ENCODE measurements at regions not wholly inside any gene's neighbourhood (a gene's known extent, or its start where the extent isn't known, plus 50 kb on each side); places are given as distances from the start of the nearest gene placed in this dataset.

DNA sequence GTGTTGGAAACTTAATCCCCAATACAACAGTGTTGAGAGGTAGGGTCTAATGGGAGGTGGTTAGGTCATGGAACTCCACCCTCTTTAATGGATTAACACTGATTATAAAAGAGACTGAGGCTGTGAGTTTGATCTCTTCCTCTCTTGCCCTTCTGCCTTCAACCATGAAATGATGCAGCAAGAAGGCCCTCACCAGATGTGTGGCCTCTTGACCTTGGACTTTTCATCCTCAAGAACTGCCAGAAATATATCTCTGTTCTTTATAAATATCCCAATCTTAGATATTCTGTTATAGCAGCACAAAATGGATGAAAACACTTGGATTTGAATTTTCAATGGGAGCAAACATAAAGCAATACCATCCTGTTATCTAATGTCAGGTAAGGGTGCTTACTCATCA, 67.6 kb downstream of the NMUR2 start:
- no peak for DNase-seq (ENCODE audit: low read depth)

DNA sequence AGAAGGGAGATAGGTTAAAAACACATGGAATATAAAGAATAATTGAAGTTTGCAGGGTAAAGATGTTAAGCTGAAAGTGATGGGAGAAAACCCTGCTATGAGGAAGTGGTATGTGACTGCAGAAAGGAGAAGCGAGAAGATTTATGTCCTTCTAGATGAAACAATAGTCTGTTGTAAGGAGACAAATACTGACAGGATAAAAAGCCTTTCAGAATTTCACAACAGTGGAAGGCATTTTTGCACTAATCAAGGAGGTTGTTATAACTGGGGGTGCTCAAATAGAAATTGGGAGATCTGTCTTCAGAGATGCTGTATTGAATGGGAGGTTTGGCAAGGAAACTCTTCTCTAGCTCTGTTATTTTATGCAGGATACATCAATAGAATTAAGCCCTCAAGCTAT, 69.6 kb downstream of the NMUR2 start:
- no peak for DNase-seq (ENCODE audit: low read depth)

DNA sequence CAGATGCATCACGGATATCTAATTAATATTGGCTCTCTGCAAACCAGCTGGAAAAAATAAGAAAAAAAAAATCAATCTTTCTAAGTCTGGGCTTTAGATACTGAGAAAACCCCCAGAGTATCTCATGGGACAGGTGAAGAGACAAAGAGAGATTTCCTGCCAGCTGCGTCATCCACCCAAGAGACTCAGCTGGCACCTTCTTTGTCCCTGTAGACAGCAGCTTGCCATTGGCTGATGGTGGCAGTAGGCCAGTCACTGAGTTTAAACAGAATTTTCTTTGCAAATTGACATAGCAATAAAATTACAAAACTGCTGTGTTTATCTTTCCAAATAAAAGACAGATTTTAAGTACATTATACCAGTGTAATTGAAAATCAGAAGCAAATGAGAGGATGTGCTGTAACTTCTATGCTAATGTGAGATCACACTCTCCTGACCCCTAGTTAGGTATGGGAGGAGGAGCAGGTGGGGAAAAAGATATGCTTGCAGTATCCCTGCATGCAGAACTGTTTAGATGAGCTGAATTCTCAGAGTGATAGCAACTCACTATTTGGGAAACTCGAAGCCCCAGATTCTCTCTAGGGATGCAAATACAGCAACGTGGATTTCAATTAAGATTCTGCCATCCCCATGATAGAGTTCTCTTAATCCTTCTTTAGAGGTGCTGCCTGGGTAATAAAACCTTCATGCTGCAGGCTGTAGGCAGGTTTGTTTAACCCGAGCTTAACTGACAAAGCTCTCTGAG, 72.2 kb downstream of the NMUR2 start:
- DNase-seq (ENCODE audit: low read depth) = no peak

DNA sequence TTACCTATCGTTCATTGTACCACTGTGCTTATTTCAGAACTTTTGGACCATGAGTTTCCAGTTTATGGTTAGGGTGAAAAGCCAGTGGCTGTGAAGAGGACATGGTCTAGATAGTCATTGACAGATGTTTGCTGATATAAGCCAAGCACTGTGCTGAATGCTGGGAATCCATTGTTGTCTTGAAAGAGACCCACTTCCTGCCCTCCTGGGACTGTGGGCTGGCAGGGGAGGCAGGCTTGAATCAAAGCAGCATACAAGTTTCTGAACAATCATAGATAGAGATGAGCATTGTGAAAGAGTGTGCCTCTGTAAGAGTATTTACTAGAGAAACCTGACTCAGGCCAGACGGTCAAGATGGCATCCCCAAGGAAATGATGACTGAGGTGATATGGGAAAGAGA, 73.4 kb downstream of the NMUR2 start:
- DNase-seq (ENCODE audit: low read depth) = no peak

DNA sequence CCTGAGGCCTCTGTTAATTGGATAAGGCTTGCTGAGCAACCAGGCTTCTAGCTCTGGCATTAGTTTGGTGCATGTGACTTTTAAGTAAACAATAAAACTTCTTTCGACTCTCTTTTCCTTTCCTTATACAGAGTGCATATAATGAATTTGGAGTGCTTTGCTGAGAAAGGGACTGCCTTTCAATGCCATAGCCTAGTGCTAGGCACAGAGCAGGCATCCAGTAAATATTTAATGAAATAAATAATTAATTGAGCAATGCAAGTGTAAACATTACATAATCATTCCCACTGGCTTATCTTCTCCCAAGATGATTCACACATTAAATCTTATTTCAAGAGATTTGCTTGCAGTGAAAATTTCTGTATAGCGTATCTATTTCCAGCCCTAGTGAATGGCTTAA, 74.1 kb downstream of the NMUR2 start:
- no peak for DNase-seq (ENCODE audit: low read depth)

DNA sequence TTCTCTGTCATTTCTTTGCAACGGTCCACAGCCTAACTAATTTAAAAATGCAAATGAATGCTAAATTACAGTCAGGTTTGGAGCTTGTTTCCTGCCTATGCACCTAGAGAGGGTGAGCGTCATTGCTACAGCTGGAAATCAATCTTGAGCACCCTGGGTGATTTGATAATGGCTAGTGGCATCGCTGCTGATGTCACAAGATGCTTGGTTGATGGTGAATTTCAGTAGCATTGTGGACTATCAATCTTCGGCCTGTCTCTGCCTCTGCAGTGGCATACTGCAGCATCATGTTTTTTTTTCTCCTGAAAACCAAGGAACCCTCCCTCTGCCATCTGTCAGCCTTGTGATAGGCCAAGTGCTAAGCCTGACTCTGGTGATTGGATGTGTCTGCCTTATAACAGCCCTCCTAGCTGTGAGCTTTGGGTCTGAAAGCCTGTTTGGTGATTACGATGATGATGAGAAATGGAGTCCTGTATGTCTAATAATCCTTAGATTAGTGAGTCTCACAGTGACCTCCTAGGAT, 75.3 kb downstream of the NMUR2 start:
- no peak for DNase-seq (ENCODE audit: low read depth)

DNA sequence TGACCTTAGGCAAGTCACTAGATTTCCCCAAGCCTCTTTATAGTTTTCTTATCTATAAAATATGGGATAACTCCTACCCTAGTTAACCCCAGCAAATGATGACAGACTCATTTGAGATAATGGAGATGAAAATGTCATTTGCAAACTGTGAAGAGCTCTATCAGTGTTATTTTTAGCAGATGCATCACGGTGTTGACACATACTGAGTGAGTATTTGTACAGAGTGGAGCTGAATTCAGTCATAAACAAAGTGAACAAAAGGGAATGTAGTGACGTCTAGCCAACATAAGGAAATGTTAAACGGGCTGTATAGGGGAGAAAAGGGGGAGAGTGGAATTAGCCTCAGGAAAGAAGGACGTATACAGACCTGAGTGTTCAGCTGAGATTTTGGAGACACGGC, 75.9 kb downstream of the NMUR2 start:
- no peak for DNase-seq (ENCODE audit: low read depth)

DNA sequence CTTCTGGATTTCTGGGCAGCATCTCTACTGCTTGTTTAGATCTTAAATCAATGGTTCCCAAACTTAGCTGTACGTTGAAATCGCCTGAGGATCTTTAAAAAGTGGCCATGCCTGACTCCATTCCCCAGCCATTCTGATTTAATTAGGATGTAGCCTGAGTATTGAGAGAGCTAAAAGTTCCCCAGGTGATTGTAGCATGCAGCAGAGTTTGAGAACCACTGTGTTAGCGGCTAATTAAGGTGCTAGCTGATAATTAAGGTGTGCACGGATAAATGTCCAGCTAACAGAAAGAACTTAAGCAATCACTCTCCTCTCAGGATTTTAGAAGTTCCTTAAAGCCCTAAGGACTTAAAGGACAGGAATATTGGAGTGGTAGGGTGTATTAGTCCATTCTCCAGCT, 89.1 kb downstream of the NMUR2 start:
- no peak for DNase-seq (ENCODE audit: low read depth)

DNA sequence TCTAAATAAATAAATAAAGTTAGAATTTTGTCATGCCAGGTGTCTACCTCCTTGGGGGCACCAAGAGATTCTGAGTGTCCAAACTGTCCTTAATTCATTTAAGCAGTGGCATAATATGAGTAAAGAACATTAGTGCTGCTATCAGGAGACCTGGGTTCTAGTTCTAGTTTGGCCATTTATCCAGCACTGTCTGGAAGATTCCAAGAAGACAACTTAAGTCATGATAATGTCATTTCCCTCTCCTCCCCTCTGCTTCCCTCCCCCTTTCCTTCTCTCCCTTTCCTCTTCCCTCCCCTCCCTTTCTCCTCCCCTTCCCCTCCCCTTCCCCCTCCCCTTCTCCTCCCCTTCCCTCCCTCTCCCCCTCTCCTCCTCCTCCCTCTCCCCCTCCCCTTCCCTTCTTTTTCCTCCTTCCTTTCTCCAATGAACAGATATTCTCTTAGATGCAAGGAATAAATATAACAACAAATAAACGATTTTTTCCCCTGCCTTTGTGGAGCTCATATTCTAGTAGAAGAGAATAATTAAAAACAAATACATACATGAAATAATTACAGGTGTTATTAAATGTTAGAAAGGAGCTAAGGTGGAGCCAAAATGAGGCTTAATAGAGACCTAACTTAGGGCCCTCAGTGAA, 90.8 kb downstream of the NMUR2 start:
- no peak for DNase-seq (ENCODE audit: low read depth)

DNA sequence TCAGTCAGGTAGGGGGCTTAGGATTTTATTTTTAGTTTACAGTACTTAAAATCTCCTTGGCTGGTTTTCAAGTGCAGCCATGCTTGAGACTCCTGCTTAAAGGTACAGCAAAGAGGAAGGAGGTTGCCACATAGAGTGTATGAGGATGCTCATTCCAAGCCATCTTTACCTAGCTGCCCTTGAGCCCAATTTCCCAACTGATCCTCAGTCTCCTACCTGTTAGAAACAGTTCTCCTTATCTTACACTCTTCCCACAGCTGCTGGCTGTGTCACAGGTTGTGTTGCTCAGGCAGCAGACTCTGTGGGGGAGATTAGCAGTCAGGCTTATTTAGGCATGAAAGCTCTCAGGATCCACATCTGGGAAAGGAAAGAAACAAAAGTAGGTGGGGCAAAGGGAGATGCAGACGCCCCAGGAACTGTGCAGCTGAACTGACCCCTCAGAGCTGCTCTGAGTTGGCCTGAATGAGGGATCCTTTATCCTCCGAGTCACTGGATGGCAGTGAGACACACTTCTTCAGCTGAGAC, 95.1 kb downstream of the NMUR2 start:
- DNase-seq (ENCODE audit: low read depth) = no peak

DNA sequence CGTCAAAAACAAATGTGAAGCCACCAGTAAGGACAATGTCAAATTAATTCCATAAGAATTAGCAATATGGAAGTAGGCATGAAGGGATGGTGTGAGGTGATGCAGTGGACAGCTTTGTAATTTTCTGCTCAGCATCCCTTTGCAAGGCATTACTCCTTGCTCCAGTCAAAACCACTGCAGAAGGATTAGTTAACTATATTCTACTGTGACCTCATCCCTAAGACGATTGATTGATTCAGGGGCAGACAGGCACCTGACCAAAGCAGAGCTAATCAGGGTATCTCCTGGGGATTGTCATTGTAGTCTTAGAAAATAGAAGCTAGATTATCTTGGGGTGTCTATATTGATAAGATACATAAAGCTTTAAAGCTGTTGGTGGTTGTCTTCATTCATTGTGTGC, 98.7 kb downstream of the NMUR2 start:
- no peak for DNase-seq (ENCODE audit: low read depth)

DNA sequence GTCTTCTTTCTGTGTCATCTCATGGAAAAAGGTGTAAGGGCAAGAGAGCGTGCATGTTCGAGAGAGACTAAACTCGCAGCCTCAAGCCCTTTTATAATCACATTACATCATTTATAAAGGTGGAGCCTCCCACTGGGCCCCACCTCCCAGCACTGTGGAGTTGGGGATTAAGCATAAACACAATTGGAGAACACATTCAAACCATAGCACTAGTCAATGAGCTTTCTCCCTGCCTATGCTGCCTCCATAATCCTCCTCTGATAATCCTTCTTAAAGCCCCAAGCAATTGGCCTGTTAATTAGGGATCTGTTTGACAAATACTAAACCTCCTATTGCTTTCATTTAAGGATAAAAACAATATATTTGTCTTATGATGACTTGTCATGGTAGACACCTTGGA, 99.6 kb downstream of the NMUR2 start:
- DNase-seq (ENCODE audit: low read depth) = no peak

DNA sequence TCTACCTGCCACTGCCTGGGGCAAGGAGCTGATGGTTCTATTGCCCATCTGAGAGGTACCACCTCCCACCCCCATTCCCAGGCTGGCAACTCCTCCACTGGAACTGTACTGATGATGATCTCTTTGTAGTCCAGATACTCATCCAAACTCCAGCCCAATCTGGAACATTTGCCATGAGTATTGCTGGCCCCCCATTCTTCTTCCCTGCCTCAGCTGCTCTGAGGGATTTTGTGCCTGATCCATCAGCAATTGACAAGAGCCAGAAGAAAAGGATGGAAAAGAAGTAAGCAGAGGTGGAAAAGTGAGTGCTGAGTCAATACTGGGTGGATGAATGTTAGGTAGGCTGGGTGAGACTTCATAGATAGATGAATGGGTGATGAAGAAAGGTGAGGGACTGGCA, 101.2 kb downstream of the NMUR2 start:
- no peak for DNase-seq (ENCODE audit: low read depth)

DNA sequence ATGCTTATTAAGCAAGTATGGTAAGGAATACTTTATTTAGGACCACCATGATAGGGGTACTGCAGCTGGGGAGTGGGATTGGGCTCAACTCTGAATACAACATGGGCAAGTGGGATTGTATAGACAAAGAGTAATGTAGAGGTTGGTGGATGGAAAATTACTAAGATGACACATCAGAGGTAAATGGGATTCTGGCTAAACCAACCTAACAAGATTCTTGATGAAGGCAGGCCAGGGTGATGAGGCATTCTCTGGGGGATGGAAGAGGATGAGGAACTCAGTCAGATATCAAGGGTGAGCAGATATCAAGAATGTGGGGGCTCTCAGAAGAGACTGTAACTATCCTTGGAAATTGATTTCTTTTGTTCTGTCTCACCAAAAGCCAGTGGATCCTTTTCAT, 107.2 kb downstream of the NMUR2 start:
- DNase-seq (ENCODE audit: low read depth) = no peak

DNA sequence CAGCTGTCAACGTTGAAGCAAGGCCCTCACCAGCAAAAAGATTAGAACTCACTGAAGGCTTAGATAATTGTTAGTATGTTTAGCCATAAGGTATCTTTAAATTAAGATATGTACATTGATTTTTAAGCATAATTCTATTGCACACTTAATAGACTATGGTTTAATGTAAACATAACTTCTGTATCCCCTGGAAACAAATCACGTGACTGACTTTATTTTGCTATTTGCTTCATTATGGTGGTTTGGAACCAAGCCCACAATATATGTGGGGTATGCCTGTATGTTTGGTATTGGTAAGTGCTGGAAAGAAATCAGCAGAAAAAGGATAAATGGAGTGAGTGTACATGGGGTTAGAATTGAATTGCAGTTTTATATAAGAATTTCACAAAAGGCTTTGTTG, 111.9 kb downstream of the NMUR2 start:
- DNase-seq (ENCODE audit: low read depth) = no peak

DNA sequence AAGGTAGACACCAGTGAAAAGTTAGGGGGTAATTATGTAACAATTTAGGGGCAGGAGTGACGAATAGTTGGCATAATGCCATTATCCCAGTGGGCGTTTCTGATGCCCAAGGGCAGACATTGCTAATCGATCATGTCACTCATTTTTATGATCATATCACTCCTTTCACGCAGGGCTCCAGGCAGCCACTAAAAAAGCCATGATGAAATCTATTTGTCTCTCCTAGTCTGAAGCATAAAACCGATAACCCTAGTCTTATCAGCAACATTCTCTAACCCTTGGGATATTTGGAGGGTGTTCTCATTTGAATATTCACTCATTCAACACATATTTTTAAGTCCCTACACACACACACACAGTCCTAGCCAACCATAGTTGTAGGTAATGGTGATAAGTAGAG, 114.9 kb downstream of the NMUR2 start:
- DNase-seq (ENCODE audit: low read depth) = no peak

DNA sequence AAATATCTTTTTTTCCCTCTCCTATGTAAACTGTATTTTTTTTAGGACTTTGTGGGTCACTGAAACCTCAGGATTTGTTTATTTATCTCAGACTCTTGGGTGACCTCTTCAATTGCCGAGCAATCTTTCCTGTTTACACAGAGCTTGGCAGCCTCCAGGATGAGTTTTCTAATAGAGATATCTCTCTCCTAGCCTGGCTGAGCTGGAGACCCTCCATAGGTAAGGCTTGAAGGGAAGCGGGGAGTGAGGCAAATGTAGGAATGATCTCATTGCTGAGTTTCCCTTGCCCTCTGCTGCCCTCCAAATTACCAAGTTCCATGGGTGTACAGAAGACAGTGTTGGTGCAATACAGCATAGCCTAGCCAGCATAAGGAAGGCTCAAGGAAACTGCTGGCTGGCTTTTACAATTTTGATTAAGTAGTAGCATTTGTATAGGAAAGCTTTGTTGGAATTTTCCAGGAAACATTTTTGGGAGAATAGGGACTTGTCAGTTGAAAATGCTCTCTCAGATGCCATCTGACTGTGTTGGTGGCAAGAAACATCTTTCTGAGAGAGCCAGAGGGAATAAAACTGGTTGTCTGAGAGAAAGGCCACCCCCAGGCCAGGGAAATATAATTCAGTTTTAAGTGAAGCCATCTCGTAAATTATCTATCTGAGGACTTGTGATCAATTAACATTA, 116.0 kb downstream of the NMUR2 start:
- DNase-seq (ENCODE audit: low read depth) = no peak

DNA sequence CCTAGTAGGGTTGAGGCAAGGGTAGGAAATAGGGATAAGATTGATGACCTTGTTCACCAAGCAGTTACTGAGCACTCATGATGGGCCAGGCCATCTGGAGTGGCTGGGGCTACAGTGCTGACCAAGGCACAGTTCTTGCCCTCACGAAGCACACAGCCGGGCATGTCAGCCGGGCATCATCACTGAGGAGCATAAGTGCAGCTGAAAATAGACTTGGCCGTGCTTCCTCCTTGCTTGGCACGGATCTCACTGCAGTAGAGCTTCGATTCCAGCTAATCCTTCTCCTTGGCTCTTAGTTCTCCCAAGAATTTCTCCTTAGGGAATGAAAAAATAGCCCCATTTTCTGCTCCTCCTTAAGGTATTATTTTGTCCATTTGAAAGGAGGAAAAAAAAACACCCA, 116.6 kb downstream of the NMUR2 start:
- no peak for DNase-seq (ENCODE audit: low read depth)

DNA sequence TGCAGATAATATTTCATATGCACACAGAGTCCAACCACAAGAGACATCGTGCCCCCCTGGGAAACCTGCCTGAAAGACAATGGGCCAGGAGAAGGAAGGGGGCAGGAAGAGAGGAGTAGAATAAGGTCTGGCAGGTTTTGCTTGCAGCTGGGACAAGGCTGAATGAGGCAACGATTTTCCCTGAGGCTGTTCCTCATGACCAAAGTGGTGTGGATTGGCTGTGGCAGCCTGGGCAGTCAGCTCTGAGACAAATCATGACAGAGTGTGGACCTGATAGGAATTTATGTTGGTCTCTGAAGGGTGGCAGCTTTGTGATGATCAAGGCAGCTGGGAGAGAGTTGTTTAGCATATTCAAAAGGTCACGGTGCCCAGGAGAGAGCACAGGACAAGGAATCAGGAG, 119.3 kb downstream of the NMUR2 start:
- DNase-seq (ENCODE audit: low read depth) = no peak

DNA sequence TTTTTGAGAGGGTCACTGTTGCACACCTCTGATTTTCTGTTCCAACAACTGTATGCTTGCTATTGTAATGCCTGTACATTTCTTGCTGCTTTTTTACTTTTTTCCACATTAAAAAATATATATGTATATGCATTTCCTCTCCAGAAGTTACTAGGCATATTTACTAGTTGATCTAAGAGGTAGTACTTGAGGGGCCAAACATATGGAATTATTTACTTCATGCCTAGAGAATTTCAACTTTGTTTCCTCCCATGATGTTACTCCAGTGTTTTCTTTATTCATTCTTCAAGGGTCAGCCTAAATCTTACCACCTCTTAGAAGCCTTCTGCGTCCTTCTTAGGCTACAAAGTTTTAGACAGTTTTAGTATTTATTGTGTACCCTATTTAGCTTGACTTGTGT, 122.7 kb downstream of the NMUR2 start:
- no peak for DNase-seq (ENCODE audit: low read depth)

DNA sequence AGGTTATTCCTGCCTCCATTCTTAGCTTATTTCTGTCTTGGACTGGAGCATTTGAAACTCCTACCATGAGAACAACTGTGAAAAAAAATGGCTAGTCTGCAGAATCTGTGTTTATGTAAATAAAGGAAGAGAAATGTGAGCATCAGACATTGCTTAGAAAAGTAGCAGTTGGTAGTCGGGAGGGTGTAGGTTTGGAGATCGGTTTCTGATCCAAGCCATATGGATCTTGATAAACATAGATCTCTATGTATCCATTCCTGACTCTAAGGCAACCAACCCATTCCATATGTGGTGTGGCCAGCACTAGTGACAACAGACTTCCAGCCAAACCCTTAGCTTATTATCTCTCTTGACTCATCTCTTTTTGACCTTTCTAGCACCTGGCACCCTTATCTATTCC, 127.1 kb downstream of the NMUR2 start:
- DNase-seq (ENCODE audit: low read depth) = no peak

DNA sequence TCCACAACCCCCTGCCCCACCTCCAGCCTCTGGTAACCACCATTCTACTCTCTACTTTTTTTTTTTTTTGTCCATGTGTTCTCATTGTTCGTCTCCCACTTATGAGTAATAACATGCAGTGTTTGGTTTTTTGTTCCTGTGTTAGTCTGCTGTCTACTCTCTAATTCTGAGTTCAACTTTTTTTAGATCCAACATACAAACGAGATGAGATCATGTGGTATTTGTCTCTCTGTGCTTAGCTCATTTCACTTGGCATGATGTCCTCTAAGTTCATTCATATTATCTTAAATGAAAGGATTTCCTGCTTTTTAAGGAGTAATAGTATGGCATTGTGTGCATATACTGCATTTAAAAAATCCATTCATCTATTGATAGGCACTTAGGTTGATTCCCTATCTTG, 130.9 kb downstream of the NMUR2 start:
- DNase-seq (ENCODE audit: low read depth) = no peak

DNA sequence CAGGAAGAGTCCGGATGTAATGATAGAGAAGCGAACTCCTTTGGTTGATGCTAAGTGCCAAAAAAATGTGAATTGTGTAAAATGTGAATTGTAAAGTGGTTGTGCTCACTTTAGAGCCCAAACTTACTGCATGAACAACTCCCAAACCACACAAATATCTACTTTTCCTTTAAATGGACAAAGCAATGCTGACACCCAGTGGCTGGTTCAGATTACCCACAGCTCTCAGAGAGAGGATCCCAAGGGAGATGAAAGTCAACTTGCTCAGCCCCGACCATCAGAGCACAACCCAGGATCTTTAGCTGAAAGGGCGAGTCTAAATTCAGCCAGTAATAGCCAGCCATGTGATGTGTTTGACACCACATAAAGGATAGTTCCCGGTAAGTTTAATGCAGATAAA, 133.7 kb downstream of the NMUR2 start:
- no peak for DNase-seq (ENCODE audit: low read depth)

All from activated T-helper 1 cell treated with Interleukin-2 at 50 U/mL for 16 hours (primary cell).